Loucy (cell line): ENCODE measurements at regions not wholly inside any gene's neighbourhood (a gene's known extent, or its start where the extent isn't known, plus 50 kb on each side); places are given as distances from the start of the nearest gene placed in this dataset.
A peak's percentile ranks its signal among the peaks of the same experiment; 100 is the strongest.

Source experiments
- H2AFZ ChIP-seq: fragments of 200-600 bp; sonication (generic); 2 replicates; pipeline ENCODE4 v1.6.0; 2016; ENCODE audit warnings: antibody characterized with exemption, mild to moderate bottlenecking, low read length, moderate library complexity
- H3F3A ChIP-seq: fragments of 200-600 bp; 2 replicates; pipeline ENCODE4 v1.6.0; 2016; ENCODE audit warnings: antibody characterized with exemption, low read depth, mild to moderate bottlenecking
- H3K27me3 ChIP-seq: fragments of 200-600 bp; sonication (generic); 2 replicates; pipeline ENCODE4 v1.6.1; 2014; ENCODE audit warnings: low read length, mild to moderate bottlenecking; ENCODE audit not compliant: insufficient read depth, poor library complexity, severe bottlenecking
- H3K36me3 ChIP-seq: fragments of 200-600 bp; sonication (generic); 2 replicates; pipeline ENCODE4 v1.6.1; 2016; ENCODE audit warnings: low read length; ENCODE audit not compliant: insufficient read depth
- H3K4me1 ChIP-seq: fragments of 200-600 bp; sonication (generic); 2 replicates; pipeline ENCODE4 v1.5.1; 2014; ENCODE audit warnings: low read length, mild to moderate bottlenecking; ENCODE audit not compliant: insufficient read depth, poor library complexity, severe bottlenecking
- H3K4me2 ChIP-seq: fragments of 200-600 bp; sonication (generic); 2 replicates; pipeline ENCODE4 v1.6.0; 2014; ENCODE audit warnings: antibody characterized with exemption, low read length, low read depth, mild to moderate bottlenecking; ENCODE audit not compliant: poor library complexity, severe bottlenecking
- H3K4me3 ChIP-seq: fragments of 200-600 bp; sonication (generic); 2 replicates; pipeline ENCODE4 v1.5.1; 2014; ENCODE audit warnings: low read length, mild to moderate bottlenecking, mixed read lengths; ENCODE audit not compliant: poor library complexity, severe bottlenecking
- H3K79me2 ChIP-seq: fragments of 200-600 bp; sonication (generic); 2 replicates; pipeline ENCODE4 v1.6.1; 2014; ENCODE audit warnings: low read length; ENCODE audit not compliant: insufficient read depth
- H3K9ac ChIP-seq: fragments of 200-600 bp; sonication (generic); 2 replicates; pipeline ENCODE4 v1.6.0; 2014; ENCODE audit warnings: mild to moderate bottlenecking, low read depth, low read length, moderate library complexity; ENCODE audit not compliant: poor library complexity, severe bottlenecking
- H3K9me2 ChIP-seq: fragments of 200-600 bp; sonication (generic); replicated peaks from 2 replicates; pipeline ENCODE4 v1.6.1; 2016; ENCODE audit warnings: low read depth, low read length, mixed read lengths
- H3K9me3 ChIP-seq: fragments of 200-600 bp; sonication (generic); 2 replicates; pipeline ENCODE4 v1.6.1; 2014; ENCODE audit warnings: mild to moderate bottlenecking, antibody characterized with exemption, low read length, low read depth; ENCODE audit not compliant: insufficient read depth
- H4K20me1 ChIP-seq: fragments of 200-600 bp; sonication (generic); 2 replicates; pipeline ENCODE4 v1.6.0; 2014; ENCODE audit warnings: antibody characterized with exemption, low read length, mild to moderate bottlenecking; ENCODE audit not compliant: insufficient read depth, poor library complexity, severe bottlenecking
- EZH2phosphoT487 ChIP-seq: fragments of 200-600 bp; IDR thresholded peaks from 2 replicates; pipeline ENCODE4 v1.6.1; 2018; ENCODE audit warnings: antibody characterized with exemption, mild to moderate bottlenecking, moderate library complexity, borderline replicate concordance
- TF ChIP-seq, protein P1 (sequence below): fragments of 200-600 bp; sonication (generic); conservative IDR thresholded peaks from 2 replicates; pipeline ENCODE4 v1.5.1; 2014; ENCODE audit warnings: mild to moderate bottlenecking, antibody characterized with exemption, low read length

DNA sequence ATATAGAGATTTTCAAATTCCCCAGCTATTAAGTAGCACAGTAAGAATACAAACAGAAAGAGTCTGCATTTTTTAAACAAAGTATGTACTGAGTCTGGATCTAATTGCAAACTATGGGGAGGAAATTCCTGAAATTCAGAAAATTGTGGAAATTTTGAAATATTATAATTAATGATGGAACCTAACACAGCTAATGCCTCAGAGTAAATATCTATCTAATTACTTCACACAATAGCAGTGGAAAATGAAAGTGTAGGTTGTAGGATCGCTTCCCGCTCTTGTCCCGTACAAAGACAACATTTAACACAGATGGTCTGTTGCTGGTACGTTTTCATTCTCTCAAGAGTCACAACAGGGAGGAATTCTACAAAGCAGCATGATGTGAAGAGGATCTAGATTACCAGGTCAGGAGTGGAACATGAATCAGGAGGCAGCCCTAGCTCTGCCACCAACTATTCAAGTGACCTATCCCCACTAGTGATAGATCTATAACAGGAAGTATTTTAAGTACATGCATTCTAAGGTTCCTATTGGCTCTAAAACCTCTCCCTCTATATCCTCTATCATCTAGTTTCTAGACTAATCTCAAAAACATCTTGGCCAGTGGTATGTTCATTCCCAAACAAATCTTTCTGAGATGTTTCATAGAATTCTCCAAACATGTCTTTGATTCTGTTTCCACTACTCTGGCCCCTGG is 58.9 kb upstream of the GRAMD2B start:
- peak overlapping the region; percentile 26; the same call in 1 of the 2 replicates for H2AFZ ChIP-seq
- no peaks in the 10 kb centered on the region for H3K79me2 ChIP-seq
- no peaks in the 10 kb centered on the region for H4K20me1 ChIP-seq
- H3K36me3 ChIP-seq = no peaks in the 10 kb centered on the region
- H3K4me2 ChIP-seq = no peak overlapping the region
- no peaks in the 10 kb centered on the region for H3K9me3 ChIP-seq
- H3K4me3 ChIP-seq = no peak overlapping the region
- H3K4me1 ChIP-seq = no peaks in the 10 kb centered on the region
- H3K9me2 ChIP-seq = no peaks in the 10 kb centered on the region
- TF ChIP-seq, protein P1, sequence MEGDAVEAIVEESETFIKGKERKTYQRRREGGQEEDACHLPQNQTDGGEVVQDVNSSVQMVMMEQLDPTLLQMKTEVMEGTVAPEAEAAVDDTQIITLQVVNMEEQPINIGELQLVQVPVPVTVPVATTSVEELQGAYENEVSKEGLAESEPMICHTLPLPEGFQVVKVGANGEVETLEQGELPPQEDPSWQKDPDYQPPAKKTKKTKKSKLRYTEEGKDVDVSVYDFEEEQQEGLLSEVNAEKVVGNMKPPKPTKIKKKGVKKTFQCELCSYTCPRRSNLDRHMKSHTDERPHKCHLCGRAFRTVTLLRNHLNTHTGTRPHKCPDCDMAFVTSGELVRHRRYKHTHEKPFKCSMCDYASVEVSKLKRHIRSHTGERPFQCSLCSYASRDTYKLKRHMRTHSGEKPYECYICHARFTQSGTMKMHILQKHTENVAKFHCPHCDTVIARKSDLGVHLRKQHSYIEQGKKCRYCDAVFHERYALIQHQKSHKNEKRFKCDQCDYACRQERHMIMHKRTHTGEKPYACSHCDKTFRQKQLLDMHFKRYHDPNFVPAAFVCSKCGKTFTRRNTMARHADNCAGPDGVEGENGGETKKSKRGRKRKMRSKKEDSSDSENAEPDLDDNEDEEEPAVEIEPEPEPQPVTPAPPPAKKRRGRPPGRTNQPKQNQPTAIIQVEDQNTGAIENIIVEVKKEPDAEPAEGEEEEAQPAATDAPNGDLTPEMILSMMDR = no peak
- no peak for TF ChIP-seq EZH2phosphoT487
- no peak overlapping the region for H3K9ac ChIP-seq
- no peaks in the 10 kb centered on the region for H3K27me3 ChIP-seq
- no peaks in the 10 kb centered on the region for H3F3A ChIP-seq

- Histone ChIP-seq H3K9me3 (no peaks in the 10 kb centered on the region), H2AFZ (no peak overlapping the region), H3F3A (no peaks in the 10 kb centered on the region), H3K9me2 (no peaks in the 10 kb centered on the region), H3K36me3 (no peaks in the 10 kb centered on the region), H3K4me1 (peaks cover 2% of the 10 kb centered on the region), H4K20me1 (no peaks in the 10 kb centered on the region), H3K9ac (no peak overlapping the region), H3K4me3 (no peak overlapping the region), H3K4me2 (no peak overlapping the region), H3K27me3 (no peaks in the 10 kb centered on the region), H3K79me2 (no peaks in the 10 kb centered on the region)
- TF ChIP-seq EZH2phosphoT487 = no peak
- TF ChIP-seq, protein P1 = no peak
Measured at GRCh38 chr5:126365446-126366198, 57.6 kb upstream of the GRAMD2B start.

- H3K36me3 ChIP-seq = no peaks in the 10 kb centered on the region
- H3F3A ChIP-seq = no peaks in the 10 kb centered on the region
- no peak overlapping the region for H3K4me2 ChIP-seq
- no peaks in the 10 kb centered on the region for H3K9me2 ChIP-seq
- no peak overlapping the region for H3K4me3 ChIP-seq
- H3K9me3 ChIP-seq = no peaks in the 10 kb centered on the region
- H3K9ac ChIP-seq = no peak overlapping the region
- no peak overlapping the region for H2AFZ ChIP-seq
- H4K20me1 ChIP-seq = no peaks in the 10 kb centered on the region
- H3K27me3 ChIP-seq = no peaks in the 10 kb centered on the region
- TF ChIP-seq EZH2phosphoT487 = no peak
- TF ChIP-seq, protein P1 = no peak
- H3K79me2 ChIP-seq = no peaks in the 10 kb centered on the region
- H3K4me1 ChIP-seq = peaks cover 7% of the 10 kb centered on the region
Measured at GRCh38 chr5:126366199-126366560, 57.0 kb upstream of the GRAMD2B start.
